ENCODE measurements at regions not wholly inside any gene's neighbourhood (a gene's known extent, or its start where the extent isn't known, plus 50 kb on each side); places are given as distances from the start of the nearest gene placed in this dataset.

DNA sequence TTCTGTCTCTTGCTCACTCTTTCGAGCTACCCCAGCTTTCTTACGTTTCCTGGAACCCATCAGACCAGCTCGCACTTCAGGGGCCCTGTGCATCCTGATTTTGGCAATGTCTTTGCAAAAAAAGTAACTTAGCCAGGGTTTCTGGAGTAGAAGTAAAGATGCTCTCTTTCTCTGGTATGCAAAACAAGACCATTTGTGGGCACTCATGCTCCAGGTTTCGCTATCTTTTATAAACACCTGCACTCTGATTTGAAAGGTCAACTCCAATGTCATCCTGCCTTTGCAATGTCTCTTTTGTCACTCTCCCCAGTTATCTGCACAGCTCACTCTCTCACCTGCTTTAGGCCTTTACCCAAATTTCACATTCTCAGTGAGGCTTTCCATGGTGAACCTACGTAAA, 869.1 kb downstream of the QKI start:
- ATAC-seq (ENCODE audit: low read depth) (no peak), DNase-seq (no peak)
- CTCF ChIA-PET = no interaction called here
- no TSS peak for BruUV-seq (replicated peaks)
- Histone ChIP-seq H3K27ac (ENCODE audit: insufficient read depth, low read length) (no peak overlapping the region), H4K20me1 (ENCODE audit: insufficient read depth, low read length) (no peaks in the 10 kb centered on the region), H2BK15ac (ENCODE audit: low read depth, low read length) (no peak overlapping the region), H2AK5ac (ENCODE audit: low read depth, low read length) (no peak overlapping the region), H2BK5ac (ENCODE audit: low read depth, low read length, poor library complexity, severe bottlenecking) (no peak overlapping the region), H3K4me2 (ENCODE audit: low read depth, low read length) (no peak overlapping the region), H4K91ac (ENCODE audit: insufficient read depth, low read depth, low read length) (no peak overlapping the region), H3K9me1 (ENCODE audit: insufficient read depth, low read length) (no peaks in the 10 kb centered on the region), H4K5ac (ENCODE audit: low read depth, low read length) (no peak overlapping the region), H3K23ac (ENCODE audit: low read depth, low read length) (no peak overlapping the region), H3K36me3 (ENCODE audit: control insufficient read depth, insufficient read depth, low read length) (no peaks in the 10 kb centered on the region), H3K4me1 (ENCODE audit: control insufficient read depth, insufficient read depth, low read length) (no peaks in the 10 kb centered on the region), H3K9me3 (ENCODE audit: control insufficient read depth, insufficient read depth, low read length) (peaks cover 21% of the 10 kb centered on the region), H3K56ac (ENCODE audit: extremely low read depth, insufficient read depth, low read length) (no peak overlapping the region), H2AK9ac (replicated peaks; ENCODE audit: low read depth, low read length, poor library complexity) (no peak overlapping the region), H3K18ac (ENCODE audit: low read depth, low read length) (no peak overlapping the region), H3K4me3 (ENCODE audit: insufficient read depth, low read depth, low read length) (no peak overlapping the region), H3K14ac (replicated peaks; ENCODE audit: low read depth, low read length) (no peak overlapping the region), H3K27me3 (ENCODE audit: control insufficient read depth, insufficient read depth, low read length) (no peaks in the 10 kb centered on the region), H3K9ac (ENCODE audit: low read depth, low read length) (no peak overlapping the region), H3K79me1 (ENCODE audit: low read depth in 1 of 2, low read length in 2 of 2) (no peaks in the 10 kb centered on the region), H2AFZ (replicated peaks; ENCODE audit: low read length, poor library complexity) (no peak overlapping the region), H2BK20ac (ENCODE audit: low read depth, low read length) (no peak overlapping the region), H4K8ac (ENCODE audit: low read depth in 2 of 2, low read length in 2 of 2) (no peak overlapping the region), H3K4ac (ENCODE audit: low read depth, low read length) (no peak overlapping the region), H2BK120ac (ENCODE audit: low read depth, low read length) (no peak overlapping the region)
- dilution Hi-C loops (cut with HindIII; ENCODE audit: low sequenced_read_pairs, unreplicated experiment) (no loop called here), in situ Hi-C loops (cut with MboI; ENCODE audit: low sequenced_read_pairs) (no loop called here), intact Hi-C loops (cut with micrococcal nuclease) (no loop called here)
- WGBS, 2 experiments (ENCODE audit: extremely low coverage in 2 of 2, insufficient read length in 1 of 2) = 20% methylated on average over 1 of the region's 5 CpGs; no CpG with 5 or more reads in 1 of the 2 experiments
- POLR2A ChIA-PET (ENCODE audit: unreplicated experiment) = no interaction called here
- TF ChIP-seq, protein P1, sequence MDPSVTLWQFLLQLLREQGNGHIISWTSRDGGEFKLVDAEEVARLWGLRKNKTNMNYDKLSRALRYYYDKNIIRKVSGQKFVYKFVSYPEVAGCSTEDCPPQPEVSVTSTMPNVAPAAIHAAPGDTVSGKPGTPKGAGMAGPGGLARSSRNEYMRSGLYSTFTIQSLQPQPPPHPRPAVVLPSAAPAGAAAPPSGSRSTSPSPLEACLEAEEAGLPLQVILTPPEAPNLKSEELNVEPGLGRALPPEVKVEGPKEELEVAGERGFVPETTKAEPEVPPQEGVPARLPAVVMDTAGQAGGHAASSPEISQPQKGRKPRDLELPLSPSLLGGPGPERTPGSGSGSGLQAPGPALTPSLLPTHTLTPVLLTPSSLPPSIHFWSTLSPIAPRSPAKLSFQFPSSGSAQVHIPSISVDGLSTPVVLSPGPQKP (IDR thresholded peaks at IDR 0.05; ENCODE audit: borderline replicate concordance, low read depth, low read length) = no peak
- TF ChIP-seq NFE2L2 (IDR thresholded peaks at IDR 0.05; ENCODE audit: low read depth, low read length) = no peak
- TF ChIP-seq CEBPB (IDR thresholded peaks at IDR 0.05; ENCODE audit: low read depth, low read length) = no peak
- TF ChIP-seq POLR2A (IDR thresholded peaks at IDR 0.05; ENCODE audit: low read depth, low read length) = no peak
- no peak for TF ChIP-seq MAFK (IDR thresholded peaks at IDR 0.05; ENCODE audit: low read depth, low read length)
- no peak for TF ChIP-seq FOS (IDR thresholded peaks at IDR 0.05; ENCODE audit: low read depth, low read length)

All from IMR-90 (cell line).